GM23338 (cell line): ENCODE measurements at regions not wholly inside any gene's neighbourhood (a gene's known extent, or its start where the extent isn't known, plus 50 kb on each side); places are given as distances from the start of the nearest gene placed in this dataset.

Experiments
- ATAC-seq: fragments of 200-7000 bp; cut with Tn5 transposase; 3 replicates; pipeline ENCODE4 v1.9.1; 2020
- DNase-seq: peaks from one replicate; pipeline ENCODE4 v3.0.0-alpha.2; 2015; ENCODE audit warnings: low spot score
- H2AFZ ChIP-seq: fragments of 200-600 bp; sonication (generic); 2 replicates; pipeline ENCODE4 v1.8.0; 2016; ENCODE audit warnings: antibody characterized with exemption, mild to moderate bottlenecking, moderate library complexity
- H3F3A ChIP-seq: fragments of 200-600 bp; sonication (generic); replicated peaks from 2 replicates; pipeline ENCODE4 v1.8.0; 2017; ENCODE audit warnings: antibody characterized with exemption, mixed run types, low read depth
- H3K27ac ChIP-seq: fragments of 200-600 bp; sonication (generic); 2 replicates; pipeline ENCODE4 v1.6.1; 2016; ENCODE audit warnings: low read depth
- H3K27me3 ChIP-seq: fragments of 200-600 bp; sonication (generic); 2 replicates; pipeline ENCODE4 v1.8.0; 2016; ENCODE audit warnings: mild to moderate bottlenecking, mixed run types, moderate library complexity; ENCODE audit not compliant: insufficient read depth
- H3K36me3 ChIP-seq: fragments of 200-600 bp; sonication (generic); 2 replicates; pipeline ENCODE4 v1.8.0; 2016; ENCODE audit warnings: mild to moderate bottlenecking; ENCODE audit not compliant: insufficient read depth
- H3K4me1 ChIP-seq: fragments of 200-600 bp; sonication (generic); 2 replicates; pipeline ENCODE4 v1.8.0; 2016; ENCODE audit warnings: mild to moderate bottlenecking, moderate library complexity; ENCODE audit not compliant: insufficient read depth
- H3K4me2 ChIP-seq: fragments of 200-600 bp; sonication (generic); 2 replicates; pipeline ENCODE4 v1.7.1; 2017; ENCODE audit warnings: mixed run types
- H3K4me3 ChIP-seq: fragments of 200-600 bp; sonication (generic); 2 replicates; pipeline ENCODE4 v1.6.1; 2016; ENCODE audit warnings: mixed run types
- H3K79me2 ChIP-seq: fragments of 200-600 bp; sonication (generic); replicated peaks from 2 replicates; pipeline ENCODE4 v1.8.0; 2017; ENCODE audit warnings: mild to moderate bottlenecking; ENCODE audit not compliant: insufficient read depth
- H3K9me2 ChIP-seq: fragments of 200-600 bp; sonication (generic); 2 replicates; pipeline ENCODE4 v1.8.0; 2017; ENCODE audit not compliant: insufficient read depth
- H4K20me1 ChIP-seq: fragments of 200-600 bp; sonication (generic); replicated peaks from 2 replicates; pipeline ENCODE4 v1.8.0; 2017; ENCODE audit warnings: mild to moderate bottlenecking; ENCODE audit not compliant: insufficient read depth
- H3K27ac Mint-ChIP-seq: 2 replicates; pipeline ENCODE4 v1.8.0; 2020; ENCODE audit warnings: inconsistent platforms, mild to moderate bottlenecking, moderate library complexity, mixed read lengths
- H3K27me3 Mint-ChIP-seq: 3 replicates; pipeline ENCODE4 v1.8.0; 2022; ENCODE audit warnings: low read depth, mild to moderate bottlenecking, moderate library complexity, mixed read lengths, inconsistent platforms; ENCODE audit not compliant: insufficient read depth, poor library complexity
- H3K36me3 Mint-ChIP-seq: 3 replicates; pipeline ENCODE4 v1.8.0; 2021; ENCODE audit warnings: low read depth, mild to moderate bottlenecking, inconsistent platforms, moderate library complexity, mixed read lengths
- H3K4me1 Mint-ChIP-seq: 3 replicates; pipeline ENCODE4 v1.8.0; 2020; ENCODE audit warnings: mild to moderate bottlenecking, inconsistent platforms, mixed read lengths
- H3K4me3 Mint-ChIP-seq: 3 replicates; pipeline ENCODE4 v1.8.0; 2021; ENCODE audit warnings: moderate library complexity, mild to moderate bottlenecking, inconsistent platforms, mixed read lengths
- H3K9me3 Mint-ChIP-seq: 3 replicates; pipeline ENCODE4 v1.8.0; 2020; ENCODE audit warnings: moderate library complexity, mild to moderate bottlenecking, inconsistent platforms, mixed read lengths
- EZH2phosphoT487 ChIP-seq: fragments of 200-600 bp; sonication (generic); IDR thresholded peaks from one replicate; pipeline ENCODE4 v1.8.1; 2018; ENCODE audit warnings: antibody characterized with exemption; ENCODE audit not compliant: unreplicated experiment
- JUNB ChIP-seq: IDR thresholded peaks from one replicate; pipeline ENCODE4 v1.6.1; 2016; ENCODE audit warnings: antibody characterized with exemption; ENCODE audit not compliant: unreplicated experiment
- POLR2AphosphoS5 ChIP-seq: IDR thresholded peaks from 2 replicates; pipeline ENCODE4 v1.6.1; 2016; ENCODE audit warnings: antibody characterized with exemption, low read depth
- ZNF114 ChIP-seq: fragments of 250-450 bp; sonication (Bioruptor Pico); IDR thresholded peaks from 2 replicates; pipeline ENCODE4 v1.5.0; 2020; ENCODE audit warnings: mild to moderate bottlenecking, moderate library complexity
- ZNF331 ChIP-seq: fragments of 250-450 bp; sonication (Bioruptor Pico); IDR thresholded peaks from 2 replicates; pipeline ENCODE4 v1.5.0; 2020; ENCODE audit warnings: low read depth, mild to moderate bottlenecking, moderate library complexity
- TF ChIP-seq, protein P1 (sequence below): IDR thresholded peaks from one replicate; pipeline ENCODE4 v1.6.1; 2018; ENCODE audit warnings: antibody characterized with exemption; ENCODE audit not compliant: unreplicated experiment
- TF ChIP-seq, protein P2 (sequence below): fragments of 250-450 bp; sonication (Bioruptor Pico); IDR thresholded peaks from 2 replicates; pipeline ENCODE4 v1.5.0; 2020; ENCODE audit warnings: mild to moderate bottlenecking, moderate library complexity
- TF ChIP-seq, protein P3 (sequence below), 2 experiments: fragments of 200-600 bp in 1 of 2; sonication (generic) in 1 of 2; conservative IDR thresholded peaks; 2 replicates each; pipeline versions ENCODE4 v1.5.1 to v1.6.1; 2016 to 2017; ENCODE audit warnings: antibody characterized with exemption in 2 of 2, low read depth in 2 of 2, mild to moderate bottlenecking in 2 of 2, moderate library complexity in 1 of 2

DNA sequence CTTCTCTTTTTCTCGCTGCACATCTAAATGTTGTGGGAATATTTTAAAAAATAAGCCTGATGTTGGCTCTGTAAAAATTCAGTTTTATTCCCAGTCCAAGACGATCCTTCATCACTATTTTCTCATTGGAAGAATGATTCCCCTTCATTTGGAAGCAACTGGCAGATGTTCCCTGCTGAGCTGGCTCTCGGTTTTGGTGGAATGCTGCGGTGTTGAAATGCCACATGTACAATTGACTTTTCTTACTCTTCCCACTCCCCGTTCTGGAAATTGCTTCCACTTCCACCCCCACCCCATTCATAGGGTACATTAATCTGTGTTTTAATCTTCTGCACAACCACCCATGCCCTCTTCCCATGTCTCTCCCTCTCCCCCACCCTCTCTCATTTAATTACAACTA, 496.3 kb upstream of the MAP3K7 start (continued):
- TF ChIP-seq, protein P1, sequence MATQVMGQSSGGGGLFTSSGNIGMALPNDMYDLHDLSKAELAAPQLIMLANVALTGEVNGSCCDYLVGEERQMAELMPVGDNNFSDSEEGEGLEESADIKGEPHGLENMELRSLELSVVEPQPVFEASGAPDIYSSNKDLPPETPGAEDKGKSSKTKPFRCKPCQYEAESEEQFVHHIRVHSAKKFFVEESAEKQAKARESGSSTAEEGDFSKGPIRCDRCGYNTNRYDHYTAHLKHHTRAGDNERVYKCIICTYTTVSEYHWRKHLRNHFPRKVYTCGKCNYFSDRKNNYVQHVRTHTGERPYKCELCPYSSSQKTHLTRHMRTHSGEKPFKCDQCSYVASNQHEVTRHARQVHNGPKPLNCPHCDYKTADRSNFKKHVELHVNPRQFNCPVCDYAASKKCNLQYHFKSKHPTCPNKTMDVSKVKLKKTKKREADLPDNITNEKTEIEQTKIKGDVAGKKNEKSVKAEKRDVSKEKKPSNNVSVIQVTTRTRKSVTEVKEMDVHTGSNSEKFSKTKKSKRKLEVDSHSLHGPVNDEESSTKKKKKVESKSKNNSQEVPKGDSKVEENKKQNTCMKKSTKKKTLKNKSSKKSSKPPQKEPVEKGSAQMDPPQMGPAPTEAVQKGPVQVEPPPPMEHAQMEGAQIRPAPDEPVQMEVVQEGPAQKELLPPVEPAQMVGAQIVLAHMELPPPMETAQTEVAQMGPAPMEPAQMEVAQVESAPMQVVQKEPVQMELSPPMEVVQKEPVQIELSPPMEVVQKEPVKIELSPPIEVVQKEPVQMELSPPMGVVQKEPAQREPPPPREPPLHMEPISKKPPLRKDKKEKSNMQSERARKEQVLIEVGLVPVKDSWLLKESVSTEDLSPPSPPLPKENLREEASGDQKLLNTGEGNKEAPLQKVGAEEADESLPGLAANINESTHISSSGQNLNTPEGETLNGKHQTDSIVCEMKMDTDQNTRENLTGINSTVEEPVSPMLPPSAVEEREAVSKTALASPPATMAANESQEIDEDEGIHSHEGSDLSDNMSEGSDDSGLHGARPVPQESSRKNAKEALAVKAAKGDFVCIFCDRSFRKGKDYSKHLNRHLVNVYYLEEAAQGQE, result no peak
- TF ChIP-seq POLR2AphosphoS5, result no peak

DNA sequence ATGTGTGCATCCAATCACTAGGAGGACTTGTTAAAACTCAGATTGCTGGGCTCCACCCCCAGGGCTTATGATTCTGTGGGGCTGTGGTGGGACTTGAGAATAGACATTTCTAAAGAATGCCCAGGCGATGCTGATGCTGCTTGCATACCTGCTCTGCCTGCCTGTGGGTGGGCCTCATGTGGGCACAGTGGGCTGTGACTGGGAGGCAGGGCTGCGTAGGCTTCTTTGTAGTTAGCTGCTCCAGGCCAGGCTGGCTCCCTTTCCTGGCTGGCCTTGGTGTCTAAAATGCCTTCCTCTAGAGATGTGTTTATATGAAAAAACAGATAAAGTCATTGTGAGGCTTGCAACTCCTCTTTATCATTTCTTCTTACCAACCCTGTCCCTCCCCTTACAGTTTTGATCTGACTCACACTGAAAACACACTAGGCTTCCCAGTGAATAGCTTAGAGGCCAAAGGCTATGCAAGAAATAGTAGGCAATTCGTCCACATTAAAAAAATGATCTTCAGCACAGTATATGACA, 495.5 kb upstream of the MAP3K7 start:
- peaks cover 2% of the 10 kb centered on the region for H3K27me3 Mint-ChIP-seq
- H3K9me2 ChIP-seq, result no peaks in the 10 kb centered on the region
- H3K36me3 ChIP-seq, result no peaks in the 10 kb centered on the region
- H3K36me3 Mint-ChIP-seq, result no peaks in the 10 kb centered on the region
- no peaks in the 10 kb centered on the region for H3K79me2 ChIP-seq
- H3K4me3 ChIP-seq, result no peak overlapping the region
- H2AFZ ChIP-seq, result no peak overlapping the region
- ATAC-seq, result peak; percentile 77
- H3K9me3 Mint-ChIP-seq, result no peaks in the 10 kb centered on the region
- peaks cover 24% of the 10 kb centered on the region; the same call in 2 of the 3 replicates for H3K4me1 Mint-ChIP-seq
- peak; percentile 41 for DNase-seq
- no peak overlapping the region for H3K4me2 ChIP-seq
- H3K27ac Mint-ChIP-seq, result no peak overlapping the region
- no peaks in the 10 kb centered on the region for H3K27me3 ChIP-seq
- H3K4me3 Mint-ChIP-seq, result no peak overlapping the region
- H4K20me1 ChIP-seq, result no peaks in the 10 kb centered on the region
- H3F3A ChIP-seq, result no peaks in the 10 kb centered on the region
- H3K4me1 ChIP-seq, result peaks cover 12% of the 10 kb centered on the region
- no peak overlapping the region for H3K27ac ChIP-seq
- TF ChIP-seq ZNF114 (CRISPR knock-in tag), result no peak
- TF ChIP-seq, protein P1, result no peak
- TF ChIP-seq ZNF331, result no peak
- TF ChIP-seq, protein P2, sequence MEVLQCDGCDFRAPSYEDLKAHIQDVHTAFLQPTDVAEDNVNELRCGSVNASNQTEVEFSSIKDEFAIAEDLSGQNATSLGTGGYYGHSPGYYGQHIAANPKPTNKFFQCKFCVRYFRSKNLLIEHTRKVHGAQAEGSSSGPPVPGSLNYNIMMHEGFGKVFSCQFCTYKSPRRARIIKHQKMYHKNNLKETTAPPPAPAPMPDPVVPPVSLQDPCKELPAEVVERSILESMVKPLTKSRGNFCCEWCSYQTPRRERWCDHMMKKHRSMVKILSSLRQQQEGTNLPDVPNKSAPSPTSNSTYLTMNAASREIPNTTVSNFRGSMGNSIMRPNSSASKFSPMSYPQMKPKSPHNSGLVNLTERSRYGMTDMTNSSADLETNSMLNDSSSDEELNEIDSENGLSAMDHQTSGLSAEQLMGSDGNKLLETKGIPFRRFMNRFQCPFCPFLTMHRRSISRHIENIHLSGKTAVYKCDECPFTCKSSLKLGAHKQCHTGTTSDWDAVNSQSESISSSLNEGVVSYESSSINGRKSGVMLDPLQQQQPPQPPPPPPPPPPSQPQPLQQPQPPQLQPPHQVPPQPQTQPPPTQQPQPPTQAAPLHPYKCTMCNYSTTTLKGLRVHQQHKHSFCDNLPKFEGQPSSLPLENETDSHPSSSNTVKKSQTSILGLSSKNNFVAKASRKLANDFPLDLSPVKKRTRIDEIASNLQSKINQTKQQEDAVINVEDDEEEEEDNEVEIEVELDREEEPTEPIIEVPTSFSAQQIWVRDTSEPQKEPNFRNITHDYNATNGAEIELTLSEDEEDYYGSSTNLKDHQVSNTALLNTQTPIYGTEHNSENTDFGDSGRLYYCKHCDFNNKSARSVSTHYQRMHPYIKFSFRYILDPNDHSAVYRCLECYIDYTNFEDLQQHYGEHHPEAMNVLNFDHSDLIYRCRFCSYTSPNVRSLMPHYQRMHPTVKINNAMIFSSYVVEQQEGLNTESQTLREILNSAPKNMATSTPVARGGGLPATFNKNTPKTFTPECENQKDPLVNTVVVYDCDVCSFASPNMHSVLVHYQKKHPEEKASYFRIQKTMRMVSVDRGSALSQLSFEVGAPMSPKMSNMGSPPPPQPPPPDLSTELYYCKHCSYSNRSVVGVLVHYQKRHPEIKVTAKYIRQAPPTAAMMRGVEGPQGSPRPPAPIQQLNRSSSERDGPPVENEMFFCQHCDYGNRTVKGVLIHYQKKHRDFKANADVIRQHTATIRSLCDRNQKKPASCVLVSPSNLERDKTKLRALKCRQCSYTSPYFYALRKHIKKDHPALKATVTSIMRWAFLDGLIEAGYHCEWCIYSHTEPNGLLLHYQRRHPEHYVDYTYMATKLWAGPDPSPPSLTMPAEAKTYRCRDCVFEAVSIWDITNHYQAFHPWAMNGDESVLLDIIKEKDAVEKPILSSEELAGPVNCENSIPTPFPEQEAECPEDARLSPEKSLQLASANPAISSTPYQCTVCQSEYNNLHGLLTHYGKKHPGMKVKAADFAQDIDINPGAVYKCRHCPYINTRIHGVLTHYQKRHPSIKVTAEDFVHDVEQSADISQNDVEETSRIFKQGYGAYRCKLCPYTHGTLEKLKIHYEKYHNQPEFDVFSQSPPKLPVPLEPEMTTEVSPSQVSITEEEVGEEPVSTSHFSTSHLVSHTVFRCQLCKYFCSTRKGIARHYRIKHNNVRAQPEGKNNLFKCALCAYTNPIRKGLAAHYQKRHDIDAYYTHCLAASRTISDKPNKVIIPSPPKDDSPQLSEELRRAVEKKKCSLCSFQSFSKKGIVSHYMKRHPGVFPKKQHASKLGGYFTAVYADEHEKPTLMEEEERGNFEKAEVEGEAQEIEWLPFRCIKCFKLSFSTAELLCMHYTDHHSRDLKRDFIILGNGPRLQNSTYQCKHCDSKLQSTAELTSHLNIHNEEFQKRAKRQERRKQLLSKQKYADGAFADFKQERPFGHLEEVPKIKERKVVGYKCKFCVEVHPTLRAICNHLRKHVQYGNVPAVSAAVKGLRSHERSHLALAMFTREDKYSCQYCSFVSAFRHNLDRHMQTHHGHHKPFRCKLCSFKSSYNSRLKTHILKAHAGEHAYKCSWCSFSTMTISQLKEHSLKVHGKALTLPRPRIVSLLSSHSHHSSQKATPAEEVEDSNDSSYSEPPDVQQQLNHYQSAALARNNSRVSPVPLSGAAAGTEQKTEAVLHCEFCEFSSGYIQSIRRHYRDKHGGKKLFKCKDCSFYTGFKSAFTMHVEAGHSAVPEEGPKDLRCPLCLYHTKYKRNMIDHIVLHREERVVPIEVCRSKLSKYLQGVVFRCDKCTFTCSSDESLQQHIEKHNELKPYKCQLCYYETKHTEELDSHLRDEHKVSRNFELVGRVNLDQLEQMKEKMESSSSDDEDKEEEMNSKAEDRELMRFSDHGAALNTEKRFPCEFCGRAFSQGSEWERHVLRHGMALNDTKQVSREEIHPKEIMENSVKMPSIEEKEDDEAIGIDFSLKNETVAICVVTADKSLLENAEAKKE (CRISPR knock-in tag), result no peak
- TF ChIP-seq, protein P3, sequence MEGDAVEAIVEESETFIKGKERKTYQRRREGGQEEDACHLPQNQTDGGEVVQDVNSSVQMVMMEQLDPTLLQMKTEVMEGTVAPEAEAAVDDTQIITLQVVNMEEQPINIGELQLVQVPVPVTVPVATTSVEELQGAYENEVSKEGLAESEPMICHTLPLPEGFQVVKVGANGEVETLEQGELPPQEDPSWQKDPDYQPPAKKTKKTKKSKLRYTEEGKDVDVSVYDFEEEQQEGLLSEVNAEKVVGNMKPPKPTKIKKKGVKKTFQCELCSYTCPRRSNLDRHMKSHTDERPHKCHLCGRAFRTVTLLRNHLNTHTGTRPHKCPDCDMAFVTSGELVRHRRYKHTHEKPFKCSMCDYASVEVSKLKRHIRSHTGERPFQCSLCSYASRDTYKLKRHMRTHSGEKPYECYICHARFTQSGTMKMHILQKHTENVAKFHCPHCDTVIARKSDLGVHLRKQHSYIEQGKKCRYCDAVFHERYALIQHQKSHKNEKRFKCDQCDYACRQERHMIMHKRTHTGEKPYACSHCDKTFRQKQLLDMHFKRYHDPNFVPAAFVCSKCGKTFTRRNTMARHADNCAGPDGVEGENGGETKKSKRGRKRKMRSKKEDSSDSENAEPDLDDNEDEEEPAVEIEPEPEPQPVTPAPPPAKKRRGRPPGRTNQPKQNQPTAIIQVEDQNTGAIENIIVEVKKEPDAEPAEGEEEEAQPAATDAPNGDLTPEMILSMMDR (conservative IDR thresholded peaks at IDR 0.05; ENCODE audit: low read depth in 2 of 2), result no peak
- no peak for TF ChIP-seq EZH2phosphoT487
- TF ChIP-seq POLR2AphosphoS5, result no peak
- no peak for TF ChIP-seq JUNB
